Tibial nerve (tissue), 3 donors: ENCODE measurements at regions not wholly inside any gene's neighbourhood (a gene's known extent, or its start where the extent isn't known, plus 50 kb on each side); places are given as distances from the start of the nearest gene placed in this dataset.

Source experiments
- POLR2A ChIP-seq, 2 donors: fragments of 450-650 bp; IDR thresholded peaks; one replicate each; pipeline ENCODE4 v1.6.1; 2017; ENCODE audit warnings: antibody characterized with exemption in 2 of 2, mild to moderate bottlenecking in 2 of 2, moderate library complexity in 2 of 2
- TF ChIP-seq, protein P1 (sequence below), 5 experiments: fragments of 200-600 bp in 3 of 5; fragments of 450-650 bp in 2 of 5; sonication (generic) in 3 of 5; IDR thresholded peaks; one replicate each; pipeline ENCODE4 v1.5.1; 2016 to 2019; ENCODE audit warnings: antibody characterized with exemption in 5 of 5, mild to moderate bottlenecking in 3 of 5, moderate library complexity in 2 of 5

DNA sequence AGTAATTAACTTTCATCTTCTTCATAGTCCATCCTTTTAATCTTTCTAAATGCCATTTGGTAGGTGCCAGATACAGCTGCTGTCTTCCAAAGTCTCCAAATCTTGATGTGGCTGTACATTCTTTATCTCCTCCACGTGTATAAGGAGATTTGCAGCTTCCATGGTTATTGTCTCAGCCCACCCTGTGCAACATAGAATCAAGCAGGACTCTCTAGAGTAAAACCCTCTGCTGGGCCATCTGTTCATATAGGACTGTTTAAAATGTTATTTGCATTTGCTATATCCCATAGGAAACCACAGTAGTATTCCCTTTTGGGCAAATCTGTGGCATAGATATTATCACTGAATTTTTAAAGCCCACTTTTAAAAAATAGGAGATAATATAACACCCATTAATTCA is 527.2 kb upstream of the EPHA5 start:
- TF ChIP-seq POLR2A (IDR thresholded peaks at IDR 0.05): no peak
- TF ChIP-seq, protein P1, sequence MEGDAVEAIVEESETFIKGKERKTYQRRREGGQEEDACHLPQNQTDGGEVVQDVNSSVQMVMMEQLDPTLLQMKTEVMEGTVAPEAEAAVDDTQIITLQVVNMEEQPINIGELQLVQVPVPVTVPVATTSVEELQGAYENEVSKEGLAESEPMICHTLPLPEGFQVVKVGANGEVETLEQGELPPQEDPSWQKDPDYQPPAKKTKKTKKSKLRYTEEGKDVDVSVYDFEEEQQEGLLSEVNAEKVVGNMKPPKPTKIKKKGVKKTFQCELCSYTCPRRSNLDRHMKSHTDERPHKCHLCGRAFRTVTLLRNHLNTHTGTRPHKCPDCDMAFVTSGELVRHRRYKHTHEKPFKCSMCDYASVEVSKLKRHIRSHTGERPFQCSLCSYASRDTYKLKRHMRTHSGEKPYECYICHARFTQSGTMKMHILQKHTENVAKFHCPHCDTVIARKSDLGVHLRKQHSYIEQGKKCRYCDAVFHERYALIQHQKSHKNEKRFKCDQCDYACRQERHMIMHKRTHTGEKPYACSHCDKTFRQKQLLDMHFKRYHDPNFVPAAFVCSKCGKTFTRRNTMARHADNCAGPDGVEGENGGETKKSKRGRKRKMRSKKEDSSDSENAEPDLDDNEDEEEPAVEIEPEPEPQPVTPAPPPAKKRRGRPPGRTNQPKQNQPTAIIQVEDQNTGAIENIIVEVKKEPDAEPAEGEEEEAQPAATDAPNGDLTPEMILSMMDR (IDR thresholded peaks at IDR 0.05): no peak
